GM21619 (cell line): ENCODE measurements at regions not wholly inside any gene's neighbourhood (a gene's known extent, or its start where the extent isn't known, plus 50 kb on each side); places are given as distances from the start of the nearest gene placed in this dataset.
A peak's percentile ranks its signal among the peaks of the same experiment; 100 is the strongest.

Experiments
- ATAC-seq: cut with Tn5 transposase; IDR thresholded peaks from one replicate; pipeline ENCODE4 v1.9.1; 2021; ENCODE audit not compliant: unreplicated experiment

DNA sequence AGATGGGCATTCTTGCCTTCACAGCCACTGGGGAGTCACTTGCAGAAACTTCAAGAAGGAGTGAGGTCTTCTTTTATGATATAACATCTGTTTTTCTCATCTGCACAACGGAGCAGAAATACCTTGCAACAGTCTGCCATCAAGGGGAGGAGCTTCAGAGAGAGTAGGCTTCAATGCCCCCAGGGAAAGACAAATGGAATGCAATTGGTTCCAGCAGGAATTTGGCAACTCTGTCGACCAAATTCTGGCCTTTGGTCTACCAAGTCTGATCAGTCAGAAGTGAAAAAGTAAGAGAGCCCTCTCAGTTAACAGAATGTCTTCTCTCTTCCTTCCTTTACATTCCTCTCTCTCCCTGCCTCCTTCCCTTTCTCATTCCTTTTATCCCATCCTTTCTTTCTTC lies 229.3 kb downstream of the IDS start:
- no peak for ATAC-seq

DNA sequence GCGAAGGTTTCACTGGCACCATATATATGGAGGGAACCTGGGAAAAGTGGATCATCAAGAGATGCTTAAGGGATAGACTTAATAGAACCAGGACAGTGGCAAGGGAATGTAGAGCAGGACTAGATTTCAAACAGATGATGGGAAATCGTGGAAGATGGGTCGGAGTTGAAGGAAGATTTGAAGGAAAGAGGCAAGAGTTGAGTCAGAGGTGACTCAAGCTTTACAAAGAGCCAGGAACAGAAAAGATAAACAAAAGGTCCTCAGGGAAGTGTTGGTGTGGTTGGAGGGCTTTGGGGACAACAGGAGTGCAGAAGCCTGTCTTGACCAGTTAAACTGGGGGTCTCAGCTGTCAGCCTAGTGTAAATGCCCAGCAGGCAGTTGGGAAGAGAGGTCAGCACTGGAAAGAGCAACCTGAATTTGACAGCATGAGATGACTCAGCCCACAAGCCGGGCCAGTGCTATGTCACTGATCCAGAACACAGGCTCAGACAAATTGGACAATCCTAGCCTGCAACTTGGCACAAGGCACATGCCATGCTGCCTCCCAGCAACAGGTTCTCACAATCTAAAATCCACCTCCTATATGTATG lies 230.5 kb downstream of the IDS start:
- ATAC-seq = no peak

- ATAC-seq = no peak
These were observed 232.2 kb downstream of the IDS start for GRCh38 chrX:149272690-149273463.

- ATAC-seq = no peak
These were observed 237.0 kb downstream of the IDS start for GRCh38 chrX:149267878-149268813.

DNA sequence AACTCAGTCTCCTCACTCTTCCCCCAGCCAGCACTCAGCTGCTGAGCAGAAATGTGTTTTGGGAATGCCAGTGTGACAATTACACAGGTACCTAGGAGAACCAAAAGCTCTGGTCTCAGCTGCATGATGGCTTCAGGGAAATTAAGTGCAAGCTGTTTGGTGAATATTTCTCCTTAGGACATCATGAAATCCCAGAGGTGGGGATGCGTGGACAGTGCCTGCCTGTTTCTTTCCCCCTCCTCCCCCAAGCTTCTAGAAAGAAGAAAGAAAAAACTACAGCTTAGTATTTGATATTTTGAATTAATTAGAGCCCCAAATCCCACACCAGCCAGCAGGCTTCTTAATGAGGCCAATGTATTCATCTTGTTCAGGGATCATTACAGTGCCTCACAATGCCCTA lies 243.0 kb downstream of the IDS start:
- ATAC-seq = no peak

DNA sequence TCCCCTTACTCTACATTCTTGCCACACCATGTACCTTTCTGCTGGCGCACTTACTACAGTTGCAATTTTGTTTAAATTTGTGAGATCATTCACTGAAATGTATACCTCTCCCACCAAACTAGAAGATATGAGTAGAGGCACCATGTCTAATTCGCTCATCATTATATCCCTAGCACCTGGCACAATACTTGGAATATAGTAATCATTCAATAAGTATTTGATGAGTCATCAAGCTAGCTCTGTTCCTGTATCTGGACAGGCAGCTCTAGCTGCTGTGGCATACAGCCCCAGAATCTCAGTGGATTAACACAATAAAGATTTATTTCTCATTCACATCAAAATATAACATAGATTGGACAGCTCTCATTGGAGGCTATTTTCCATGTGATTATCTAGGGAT lies 245.9 kb downstream of the IDS start:
- ATAC-seq = no peak

DNA sequence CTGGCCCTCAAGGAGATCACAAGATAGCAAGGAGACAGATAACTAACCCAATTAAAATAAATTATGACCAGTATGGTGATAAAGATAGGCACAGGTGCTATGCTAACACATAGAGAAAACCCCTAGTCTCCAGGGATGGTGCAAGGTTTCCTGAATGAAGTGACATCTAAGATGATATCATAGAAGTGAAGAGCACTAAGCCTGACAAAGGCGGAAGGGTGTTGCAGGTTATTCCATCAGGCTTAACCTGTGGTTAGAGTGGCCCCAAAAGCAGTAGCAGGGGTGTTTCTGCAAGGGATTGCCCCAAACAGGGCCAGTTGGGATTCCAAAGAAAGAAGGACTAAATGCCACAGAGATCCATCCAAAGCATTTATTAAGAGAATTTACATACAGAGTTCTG lies 249.2 kb downstream of the IDS start:
- no peak for ATAC-seq

GRCh38 chrX:149248073-149248625 lies 257.0 kb downstream of the IDS start:
- no peak for ATAC-seq

DNA sequence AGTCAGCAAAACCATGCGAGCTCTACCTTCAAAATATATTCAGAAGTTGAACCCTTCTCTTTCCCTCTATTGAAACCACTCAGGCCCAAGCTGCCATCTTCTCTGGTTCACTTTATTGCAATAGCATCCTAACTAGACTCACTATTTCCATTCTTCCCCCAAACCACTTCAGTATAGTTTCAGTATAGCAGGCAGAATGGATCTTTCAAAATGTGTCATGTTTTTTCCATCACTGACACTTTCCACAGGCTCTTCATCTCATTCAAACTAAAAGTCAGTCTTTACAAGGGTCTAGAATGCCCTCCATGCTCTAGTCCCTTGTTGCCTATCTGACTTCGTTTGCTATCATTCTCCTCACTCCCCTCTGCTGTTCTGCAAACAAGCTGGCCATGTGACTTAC lies 274.4 kb downstream of the IDS start:
- no peak for ATAC-seq

- ATAC-seq = no peak
These were observed 281.3 kb downstream of the IDS start for GRCh38 chrX:149223854-149224253.

DNA sequence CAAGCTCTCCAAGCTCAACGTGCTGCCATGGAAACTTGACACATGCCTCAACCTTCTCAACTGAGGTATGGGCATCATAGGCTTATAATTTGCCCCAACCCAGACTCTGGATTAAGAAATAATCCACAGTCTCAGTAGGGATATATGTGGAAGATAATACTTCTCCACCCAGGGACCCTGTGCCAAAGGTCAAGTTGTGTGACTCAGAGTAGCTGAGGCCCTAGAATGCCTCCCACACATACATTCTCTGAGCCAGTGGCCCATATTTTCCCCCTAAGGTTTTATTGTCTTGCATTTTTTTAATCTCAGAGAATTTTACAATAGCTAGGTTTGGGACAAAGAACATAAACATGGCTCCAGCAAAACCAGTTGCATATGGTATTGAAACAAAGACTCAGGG lies 283.1 kb downstream of the IDS start:
- ATAC-seq = no peak

GRCh38 chrX:149221230-149221629 lies 283.9 kb downstream of the IDS start:
- ATAC-seq = no peak

GRCh38 chrX:149213264-149213663 lies 291.8 kb downstream of the IDS start:
- ATAC-seq = no peak

DNA sequence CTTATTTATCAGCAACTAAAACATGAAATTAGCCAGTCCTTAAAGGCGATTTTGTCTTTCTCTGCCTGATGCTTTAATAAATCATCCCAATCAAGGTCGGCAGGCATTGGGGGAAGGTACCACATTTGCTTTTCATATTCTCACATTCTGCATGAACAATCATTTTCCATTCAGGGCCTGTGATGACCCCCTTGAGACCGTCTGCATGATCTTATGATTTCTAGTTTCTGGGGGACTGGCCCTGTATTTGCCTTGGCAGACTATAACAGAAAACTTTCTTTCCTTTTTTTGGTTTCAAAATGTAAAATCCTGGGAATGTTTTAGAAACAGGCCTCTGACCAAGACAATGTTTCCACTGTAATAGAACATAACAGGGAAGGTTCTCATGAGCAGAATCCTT lies 296.8 kb downstream of the IDS start:
- ATAC-seq = no peak

DNA sequence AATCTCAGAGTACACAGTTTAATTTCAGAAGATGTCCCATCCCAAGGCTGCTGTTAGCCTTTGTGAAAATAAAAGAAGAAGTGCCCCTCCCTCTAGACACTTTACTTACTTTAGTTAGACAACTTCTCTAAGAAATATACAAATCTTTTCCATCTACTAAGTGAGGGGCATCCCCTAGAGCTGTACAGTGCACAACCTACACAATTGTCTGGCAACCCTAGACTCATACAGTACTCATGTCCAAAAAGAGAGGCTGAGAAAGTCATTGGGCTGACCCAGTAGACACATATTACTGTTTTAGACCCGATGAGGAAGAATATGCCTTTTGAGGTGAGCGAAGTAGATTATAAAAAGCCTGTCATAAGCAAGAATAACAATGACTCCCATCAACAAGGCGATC lies 297.6 kb downstream of the IDS start:
- no peak for ATAC-seq

- peak; percentile 72 for ATAC-seq
These were observed 299.2 kb downstream of the IDS start for GRCh38 chrX:149205937-149206336.

DNA sequence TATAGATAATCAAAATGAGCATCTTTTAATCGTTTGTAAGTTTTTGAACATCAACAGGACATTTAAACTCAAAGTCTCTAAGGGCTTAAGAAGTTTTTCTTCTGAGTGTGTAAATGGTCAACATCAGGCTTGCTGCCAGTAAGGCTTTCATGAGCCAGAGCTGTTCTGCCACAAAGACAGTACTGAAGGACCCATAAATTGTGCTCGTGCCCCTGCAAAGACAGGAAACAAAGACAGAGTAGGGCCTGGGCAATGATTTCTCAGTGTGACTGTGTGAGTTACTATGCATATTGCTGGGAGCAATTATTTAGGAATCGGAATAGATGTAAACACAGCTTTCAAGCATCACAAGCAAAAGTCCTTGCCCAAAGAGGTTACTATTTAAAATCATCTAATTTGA lies 300.0 kb downstream of the IDS start:
- ATAC-seq = no peak

GRCh38 chrX:149199734-149200133 lies 305.4 kb downstream of the IDS start:
- ATAC-seq = no peak

DNA sequence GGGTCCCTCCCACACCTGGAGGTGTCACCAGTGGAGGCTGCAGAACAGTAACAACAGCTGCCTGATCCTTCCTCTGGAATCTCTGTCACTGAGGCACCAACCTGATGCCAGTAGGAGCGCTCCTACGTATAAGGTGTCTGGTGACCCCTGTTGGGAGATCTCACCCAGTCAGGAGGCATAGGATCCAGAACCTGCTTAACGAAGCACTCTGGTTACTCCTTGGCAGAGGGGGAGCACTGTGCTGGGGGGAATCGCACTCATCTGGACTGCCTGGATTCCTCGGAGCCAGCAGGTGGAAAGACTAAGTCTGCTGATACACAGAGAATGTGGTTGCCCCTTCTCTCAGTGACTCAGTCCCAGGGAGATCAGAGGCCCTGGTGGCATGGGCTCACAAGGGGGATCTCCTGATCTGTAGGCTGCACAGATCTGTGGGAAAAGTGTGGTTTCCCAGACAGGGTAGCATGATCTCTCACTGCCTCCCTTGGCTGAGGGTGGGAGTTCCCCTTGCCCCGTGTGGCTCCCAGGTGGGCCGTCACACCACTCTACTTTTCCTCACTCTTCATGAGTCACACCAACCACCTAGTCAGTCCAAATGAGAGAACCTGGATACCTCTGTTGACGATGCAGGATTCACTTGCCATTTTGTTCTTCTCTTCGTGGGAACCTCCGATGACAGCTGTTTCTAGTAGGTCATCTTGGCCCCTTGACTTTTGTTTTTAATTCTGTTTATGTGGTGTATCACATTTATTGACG lies 305.9 kb downstream of the IDS start:
- ATAC-seq = peak; percentile 82

GRCh38 chrX:149185087-149185486 lies 320.0 kb downstream of the IDS start:
- no peak for ATAC-seq
